ENCODE measurements at regions not wholly inside any gene's neighbourhood (a gene's known extent, or its start where the extent isn't known, plus 50 kb on each side); places are given as distances from the start of the nearest gene placed in this dataset.
A peak's percentile ranks its signal among the peaks of the same experiment; 100 is the strongest.

- no peak for DNase-seq (ENCODE audit: low read depth)
Measured at GRCh38 chr2:160632084-160632975, 138.7 kb upstream of the RBMS1 start.

DNA sequence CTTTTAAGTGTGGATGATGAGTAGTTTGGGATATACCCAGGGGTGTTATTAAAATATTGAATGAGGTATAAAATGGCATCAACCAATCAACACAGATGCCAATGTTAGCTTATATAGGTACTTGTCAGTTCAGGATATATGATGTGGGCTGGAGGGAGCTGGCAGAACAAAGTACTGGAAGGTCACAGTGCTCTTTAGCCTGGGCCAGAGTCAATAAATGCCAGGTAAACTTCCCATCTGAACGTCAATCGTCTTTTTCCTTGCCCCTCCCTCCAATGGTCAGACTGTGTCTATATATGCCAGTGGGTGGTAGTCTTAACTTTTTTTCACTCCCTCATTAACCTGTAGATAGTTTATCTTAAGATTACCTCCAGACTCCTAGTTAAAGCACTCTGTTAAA lies 140.8 kb upstream of the RBMS1 start:
- no peak for DNase-seq (ENCODE audit: low read depth)

GRCh38 chr2:160635488-160635887 lies 141.9 kb upstream of the RBMS1 start:
- peak; percentile 45 for DNase-seq (ENCODE audit: low read depth)

- no peak for DNase-seq (ENCODE audit: low read depth)
Measured at GRCh38 chr2:160639472-160639871, 145.9 kb upstream of the RBMS1 start.

DNA sequence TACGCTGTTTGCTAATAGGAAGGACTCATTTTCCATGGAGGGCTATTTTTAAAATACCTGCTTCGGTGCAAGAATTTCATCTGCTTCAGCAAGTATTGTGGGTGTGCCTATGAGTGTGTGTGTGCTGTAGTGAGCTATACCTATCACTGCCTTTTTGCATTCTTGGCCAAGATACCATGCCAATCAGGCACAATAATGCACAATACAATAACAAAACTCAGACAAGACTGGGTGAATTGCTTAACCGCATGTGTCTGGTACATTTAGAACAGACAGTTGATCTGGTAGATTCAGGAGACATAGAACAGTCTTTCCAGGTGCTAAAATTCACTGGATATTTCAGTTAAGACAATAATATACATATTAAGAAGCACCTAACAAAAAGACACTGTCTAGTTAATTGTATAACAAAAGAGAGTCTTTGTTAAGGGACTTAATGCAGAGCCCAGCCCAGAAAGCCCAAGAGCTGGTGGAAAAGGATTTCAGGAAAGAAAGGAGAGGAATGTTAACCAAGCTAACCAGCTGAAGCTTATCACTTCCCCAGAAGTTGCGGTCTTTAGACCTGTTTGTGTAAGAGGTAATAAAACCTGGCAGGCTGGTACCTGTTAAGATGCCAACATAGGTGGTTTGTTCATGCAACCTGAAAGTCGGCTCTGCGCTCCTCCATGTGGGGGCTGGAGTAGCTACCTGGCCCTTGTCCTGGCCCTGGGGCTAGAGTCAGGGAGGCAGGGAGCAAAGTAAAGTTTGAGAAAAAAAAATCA lies 153.3 kb upstream of the RBMS1 start:
- no peak for DNase-seq (ENCODE audit: low read depth)

DNA sequence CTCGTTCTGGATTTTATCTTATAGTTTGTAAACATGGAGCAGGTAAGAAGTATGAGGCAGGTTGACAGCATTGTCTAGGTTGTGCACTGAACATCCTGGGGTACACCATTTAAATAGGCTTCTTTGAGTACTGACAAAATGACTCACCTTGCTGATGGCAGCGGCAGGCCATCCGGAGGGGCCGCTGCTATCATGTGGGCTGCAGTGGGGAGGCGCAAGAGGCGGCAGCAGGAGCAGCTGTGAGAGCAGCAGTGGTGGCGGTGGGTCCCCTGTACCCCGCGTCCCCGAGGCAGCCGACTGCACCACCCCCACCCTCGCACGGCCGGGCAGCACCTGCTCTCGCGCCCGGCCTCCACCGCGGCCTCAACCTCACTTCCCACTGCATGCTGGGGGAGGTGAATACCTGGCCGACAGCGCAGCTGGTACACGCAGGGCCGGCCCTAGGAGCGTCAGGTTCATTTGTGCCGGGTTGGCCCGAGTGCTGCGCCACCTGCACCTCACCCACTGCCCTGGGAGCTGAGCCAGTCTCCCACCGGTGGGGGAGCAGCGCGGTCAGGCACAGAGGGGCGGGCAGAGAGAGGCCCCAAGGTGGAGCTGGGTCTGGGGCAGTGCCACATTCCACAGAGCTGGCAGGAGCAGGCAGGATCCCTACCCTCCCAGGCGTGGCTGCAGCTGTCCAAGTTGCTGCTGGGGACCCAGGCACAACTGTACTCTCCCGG lies 154.5 kb upstream of the RBMS1 start:
- DNase-seq (ENCODE audit: low read depth) = no peak

DNA sequence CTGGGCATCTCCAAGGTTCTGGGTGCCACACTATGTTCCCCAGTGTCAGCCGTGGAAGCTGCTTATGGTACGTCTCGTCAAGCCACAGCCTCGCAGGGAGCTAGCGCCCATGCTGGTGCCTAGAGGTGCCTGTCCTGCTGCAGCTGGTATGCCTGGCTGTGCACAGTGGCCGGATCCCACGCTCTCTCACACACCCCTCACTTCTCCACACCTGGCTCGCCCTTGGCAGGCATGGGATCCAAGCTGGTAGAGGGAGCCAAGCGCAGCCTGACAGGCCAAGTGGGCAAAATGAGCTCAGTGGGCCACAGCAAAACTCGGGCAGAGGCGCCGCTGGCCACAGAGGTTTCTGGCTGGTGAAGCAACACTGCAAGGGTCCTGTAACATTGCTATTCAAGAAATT lies 156.1 kb upstream of the RBMS1 start:
- no peak for DNase-seq (ENCODE audit: low read depth)

DNA sequence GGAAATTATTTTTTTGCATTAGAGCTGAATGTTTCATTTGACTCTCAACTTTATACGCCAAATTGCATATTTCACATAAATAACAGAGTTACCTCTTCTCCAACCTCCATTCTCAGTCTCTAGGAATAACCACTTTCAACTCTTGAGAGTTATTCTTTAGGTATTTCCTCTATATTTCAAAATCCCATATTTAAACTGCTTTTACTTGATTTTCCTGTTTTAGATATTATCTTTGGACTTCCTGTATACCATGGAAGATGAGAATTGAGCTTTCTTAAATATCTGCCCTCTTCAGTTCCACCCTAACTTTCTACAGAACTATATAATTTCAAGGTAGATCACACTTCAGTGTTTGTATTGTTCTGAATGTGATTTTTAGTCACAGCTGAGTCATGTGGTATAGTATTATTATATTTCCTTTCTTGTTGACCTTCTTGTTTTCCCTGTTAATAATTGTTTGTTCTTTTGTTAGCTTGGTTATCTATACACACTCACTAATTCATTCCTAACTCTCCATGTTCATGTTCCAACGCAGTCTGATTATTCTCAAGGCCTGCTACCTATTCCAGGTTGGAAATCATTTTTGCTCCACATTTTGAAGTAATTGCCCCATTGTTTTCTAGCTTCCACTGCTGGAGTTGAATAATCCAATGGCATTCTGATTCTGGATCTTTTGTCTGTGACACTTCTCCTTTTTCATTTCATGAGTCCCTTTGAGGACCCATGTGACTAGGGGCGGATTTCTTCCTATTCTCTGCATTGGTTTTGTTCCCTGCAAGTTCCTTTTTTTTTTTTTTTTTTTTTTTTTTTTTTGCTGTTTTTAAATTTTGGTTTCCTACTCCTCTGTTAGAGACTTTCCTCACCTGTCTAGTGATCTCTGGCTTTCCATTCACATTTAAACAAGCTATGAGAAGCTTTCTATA lies 156.8 kb upstream of the RBMS1 start:
- DNase-seq (ENCODE audit: low read depth) = no peak

GRCh38 chr2:160651416-160652200 lies 158.0 kb upstream of the RBMS1 start:
- no peak for DNase-seq (ENCODE audit: low read depth)

DNA sequence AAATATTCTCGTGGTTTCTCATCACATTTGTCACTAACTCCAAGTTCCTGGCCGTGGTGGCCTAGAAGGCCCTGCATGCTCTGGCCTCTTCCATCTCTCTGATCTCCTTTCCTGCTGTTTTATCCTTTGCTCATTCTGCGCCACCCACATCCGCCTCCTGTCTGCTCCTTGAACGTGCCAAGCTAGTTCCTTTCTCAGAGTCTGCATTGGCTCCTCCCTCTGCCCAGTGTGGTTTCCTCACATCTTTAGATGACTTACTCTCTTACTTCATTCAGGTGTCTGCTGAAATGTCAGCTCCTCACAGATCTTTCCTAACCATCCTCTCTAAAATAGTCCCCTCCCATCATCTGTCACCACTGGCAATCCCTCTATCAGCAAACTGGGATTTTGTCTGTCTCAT lies 158.6 kb upstream of the RBMS1 start:
- no peak for DNase-seq (ENCODE audit: low read depth)

DNA sequence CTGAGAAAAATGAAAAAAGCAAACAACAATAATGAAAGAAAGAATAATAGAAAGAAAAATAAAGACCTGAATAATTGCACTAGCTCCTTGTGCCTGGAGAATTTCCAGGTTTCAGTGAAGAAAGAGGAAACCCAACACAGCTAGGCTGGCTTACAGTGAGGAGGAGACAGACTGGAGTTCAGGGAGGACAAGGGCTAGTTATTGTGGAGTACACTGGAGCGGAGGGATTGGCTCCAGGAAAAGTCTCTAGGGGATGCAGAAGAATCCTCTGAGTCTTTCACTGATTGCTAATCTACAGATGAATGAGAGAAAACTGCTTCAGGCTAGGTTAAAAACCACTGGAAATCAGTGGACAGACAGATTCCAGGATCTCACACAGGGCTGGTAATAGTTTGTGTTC lies 163.6 kb upstream of the RBMS1 start:
- peak; percentile 27 for DNase-seq (ENCODE audit: low read depth)

- no peak for DNase-seq (ENCODE audit: low read depth)
Measured at GRCh38 chr2:160658851-160659250, 165.2 kb upstream of the RBMS1 start.

GRCh38 chr2:160660741-160661140 lies 167.1 kb upstream of the RBMS1 start:
- DNase-seq (ENCODE audit: low read depth) = no peak

GRCh38 chr2:160664603-160665140 lies 171.1 kb upstream of the RBMS1 start:
- no peak for DNase-seq (ENCODE audit: low read depth)

DNA sequence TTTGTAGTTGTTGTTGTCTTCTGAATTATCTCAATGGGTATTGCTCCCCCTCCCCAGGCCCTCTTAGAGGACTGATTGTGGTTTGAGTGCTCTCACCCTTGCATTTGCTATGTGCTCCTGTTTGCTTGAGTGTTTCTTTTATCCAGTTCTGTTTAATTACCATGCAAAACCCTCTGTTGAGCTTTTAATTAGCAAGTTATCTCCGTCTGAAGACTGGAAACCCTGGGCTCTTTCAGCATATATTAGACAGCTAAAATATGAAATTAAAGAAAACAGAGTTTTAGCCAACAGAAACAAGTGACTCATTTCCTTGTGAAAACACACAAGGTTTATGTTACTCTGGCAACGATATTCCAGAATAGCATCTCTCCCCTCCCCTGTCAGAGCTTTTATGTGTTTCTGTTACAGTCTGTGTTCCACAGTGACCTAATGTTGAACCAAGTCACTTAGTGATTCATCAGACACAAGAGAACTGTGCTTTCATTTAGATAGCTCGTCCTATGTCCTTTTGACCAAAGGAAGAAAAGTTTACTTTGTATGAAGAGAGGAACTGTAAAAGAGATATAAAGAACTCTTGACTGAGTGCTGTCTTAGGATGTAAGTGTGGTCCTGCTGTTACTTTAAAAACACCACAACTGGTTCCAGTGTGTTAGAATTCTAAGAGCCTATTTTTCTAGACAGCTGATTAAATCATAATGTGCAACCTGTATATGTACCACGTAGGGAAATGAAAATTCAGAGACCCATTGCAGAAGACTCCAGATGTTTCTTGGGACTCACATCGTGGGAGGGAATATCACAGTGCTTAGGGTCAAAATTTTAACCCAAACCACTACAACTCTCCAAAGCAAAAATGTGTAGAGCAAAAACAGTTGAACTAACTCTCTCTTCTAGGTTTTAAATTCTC lies 172.8 kb upstream of the RBMS1 start:
- DNase-seq (ENCODE audit: low read depth) = peak; percentile 98

DNA sequence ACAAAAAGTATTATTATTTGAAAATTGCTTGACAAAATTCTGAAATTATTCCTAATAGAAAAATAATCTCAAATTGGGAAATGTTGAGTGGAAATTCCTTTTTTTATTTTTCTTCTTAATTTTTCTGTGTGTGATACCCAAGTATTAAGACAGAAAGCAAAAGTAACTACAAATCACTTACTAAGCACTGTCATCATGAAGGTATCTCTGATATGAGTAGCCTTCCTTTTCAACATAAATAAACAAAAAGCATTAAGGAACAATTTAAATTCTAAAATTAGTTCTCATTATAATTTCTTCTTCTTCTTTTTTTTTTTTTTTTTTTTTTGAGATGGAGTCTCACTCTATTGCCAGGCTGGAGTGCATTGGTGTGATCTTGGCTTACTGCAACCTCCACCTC lies 174.2 kb upstream of the RBMS1 start:
- DNase-seq (ENCODE audit: low read depth) = no peak

GRCh38 chr2:160670618-160671017 lies 177.0 kb upstream of the RBMS1 start:
- no peak for DNase-seq (ENCODE audit: low read depth)

DNA sequence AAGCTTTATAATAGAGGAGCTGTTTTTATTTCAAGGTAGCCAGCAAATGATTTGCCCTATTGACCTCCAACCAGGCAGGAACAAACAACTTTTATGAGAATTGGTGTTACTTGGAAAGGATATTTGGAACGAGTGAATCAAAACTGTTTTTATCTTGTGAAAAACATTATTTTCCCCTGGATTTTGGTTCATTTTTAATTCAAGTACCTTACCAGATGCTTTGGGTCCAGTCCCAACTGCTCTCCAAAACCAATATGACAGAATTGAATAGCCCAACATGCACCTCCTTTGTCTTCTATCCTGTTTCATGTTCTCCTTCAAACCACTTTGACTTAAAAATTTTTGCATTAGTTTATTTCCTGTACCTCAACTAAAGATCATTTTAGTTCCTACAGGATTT lies 178.6 kb upstream of the RBMS1 start:
- no peak for DNase-seq (ENCODE audit: low read depth)

DNA sequence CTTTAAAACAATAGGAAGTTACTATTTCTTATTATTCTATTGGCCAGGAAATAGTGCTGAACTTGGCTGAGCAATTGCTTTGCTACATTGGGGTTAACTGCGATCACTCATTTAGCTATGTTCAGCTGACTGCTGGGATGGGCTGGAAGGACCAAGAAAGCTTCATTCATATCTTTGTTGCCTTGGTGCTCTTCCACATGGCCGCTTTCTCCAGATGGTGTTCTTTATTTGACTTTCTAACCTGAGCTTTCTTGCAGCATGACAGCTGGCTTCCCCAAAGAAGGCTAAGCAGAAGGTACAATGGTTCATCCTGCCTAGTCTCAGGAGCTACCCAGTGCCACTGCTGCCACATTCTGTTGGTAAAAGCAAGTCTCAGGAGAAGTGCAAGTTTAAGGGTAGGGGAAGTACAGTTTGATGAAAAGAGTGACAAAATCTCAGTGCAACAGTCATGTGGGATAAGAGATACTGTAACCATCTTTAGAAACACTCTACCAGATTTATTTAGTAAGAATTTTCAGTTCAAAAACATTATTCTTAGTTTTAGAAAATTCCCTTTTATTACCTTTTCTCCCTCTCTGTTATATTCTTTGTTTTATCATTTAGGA lies 180.6 kb upstream of the RBMS1 start:
- no peak for DNase-seq (ENCODE audit: low read depth)
